IMR-90 (cell line): ENCODE measurements at regions not wholly inside any gene's neighbourhood (a gene's known extent, or its start where the extent isn't known, plus 50 kb on each side); places are given as distances from the start of the nearest gene placed in this dataset.
A peak's percentile ranks its signal among the peaks of the same experiment; 100 is the strongest.

Experiments
- ATAC-seq: fragments of 200-7000 bp; cut with Tn5 transposase; 2 replicates; pipeline ENCODE4 v1.9.1; 2020; ENCODE audit warnings: low read depth, mild to moderate bottlenecking, moderate library complexity
- BruUV-seq: library from RNA; stranded (reverse); fragments of 400-500 nt; replicated peaks from 2 replicates; lab custom pipeline; 2021; lab: Mats Ljungman, UMichigan
- CTCF ChIA-PET: fragments of 300-600 bp; formaldehyde crosslinking; extraction: SDS; loops from one replicate; lab custom pipeline; 2021; ENCODE audit warnings: antibody characterized with exemption; lab: Yijun Ruan, JAX
- POLR2A ChIA-PET: fragments of 300-600 bp; sonication (Branson Sonifier 250); formaldehyde crosslinking; loops from one replicate; lab custom pipeline; 2022; ENCODE audit warnings: antibody characterized with exemption; ENCODE audit not compliant: unreplicated experiment; lab: Charles Lee
- DNase-seq: peaks from one replicate; pipeline ENCODE4 v3.0.0; 2013
- H2AFZ ChIP-seq: replicated peaks from 2 replicates; pipeline ENCODE3; 2013; ENCODE audit warnings: low read length, mild to moderate bottlenecking; ENCODE audit not compliant: poor library complexity
- H2AK5ac ChIP-seq: 2 replicates; pipeline ENCODE4 v1.6.1; 2013; ENCODE audit warnings: low read depth, low read length, inconsistent platforms
- H2AK9ac ChIP-seq: replicated peaks from 2 replicates; pipeline ENCODE3; 2013; ENCODE audit warnings: mild to moderate bottlenecking, low read depth, low read length, moderate library complexity; ENCODE audit not compliant: poor library complexity
- H2BK120ac ChIP-seq: 2 replicates; pipeline ENCODE4 v1.6.1; 2013; ENCODE audit warnings: low read depth, low read length, inconsistent platforms
- H2BK15ac ChIP-seq: 3 replicates; pipeline ENCODE4 v1.6.1; 2013; ENCODE audit warnings: low read depth, low read length, inconsistent platforms
- H2BK20ac ChIP-seq: 2 replicates; pipeline ENCODE4 v1.6.1; 2013; ENCODE audit warnings: low read depth, mild to moderate bottlenecking, inconsistent platforms, low read length, moderate library complexity
- H2BK5ac ChIP-seq: 2 replicates; pipeline ENCODE4 v1.6.1; 2013; ENCODE audit warnings: mild to moderate bottlenecking, low read depth, low read length, inconsistent platforms; ENCODE audit not compliant: poor library complexity, severe bottlenecking
- H3K14ac ChIP-seq: replicated peaks from 2 replicates; pipeline ENCODE4 v1.6.1; 2013; ENCODE audit warnings: low read depth, low read length, inconsistent platforms
- H3K18ac ChIP-seq: 2 replicates; pipeline ENCODE4 v1.6.1; 2013; ENCODE audit warnings: low read depth, low read length, control low read depth
- H3K23ac ChIP-seq: 2 replicates; pipeline ENCODE4 v1.6.1; 2013; ENCODE audit warnings: low read depth, low read length, inconsistent platforms
- H3K27ac ChIP-seq: 2 replicates; pipeline ENCODE4 v1.5.1; 2013; ENCODE audit warnings: mild to moderate bottlenecking, control low read depth, low read length; ENCODE audit not compliant: insufficient read depth
- H3K27me3 ChIP-seq: 2 replicates; pipeline ENCODE4 v1.6.1; 2013; ENCODE audit warnings: low read length; ENCODE audit not compliant: control insufficient read depth, insufficient read depth
- H3K36me3 ChIP-seq: 2 replicates; pipeline ENCODE4 v1.6.1; 2013; ENCODE audit warnings: low read length, mixed read lengths; ENCODE audit not compliant: control insufficient read depth, insufficient read depth
- H3K4ac ChIP-seq: 2 replicates; pipeline ENCODE4 v1.6.1; 2013; ENCODE audit warnings: low read depth, low read length, inconsistent platforms
- H3K4me1 ChIP-seq: 2 replicates; pipeline ENCODE4 v1.6.1; 2013; ENCODE audit warnings: low read length, mixed read lengths; ENCODE audit not compliant: control insufficient read depth, insufficient read depth
- H3K4me2 ChIP-seq: 2 replicates; pipeline ENCODE4 v1.6.1; 2013; ENCODE audit warnings: low read depth, mild to moderate bottlenecking, control low read depth, low read length, moderate library complexity
- H3K4me3 ChIP-seq: 2 replicates; pipeline ENCODE4 v1.5.1; 2013; ENCODE audit warnings: low read depth, mild to moderate bottlenecking, control low read depth, low read length, moderate library complexity; ENCODE audit not compliant: insufficient read depth
- H3K56ac ChIP-seq: 2 replicates; pipeline ENCODE4 v1.6.1; 2013; ENCODE audit warnings: low read length, inconsistent platforms; ENCODE audit not compliant: insufficient read depth; ENCODE audit errors: extremely low read depth
- H3K79me1 ChIP-seq, 2 experiments: 2 replicates each; pipeline ENCODE4 v1.6.1; 2013; ENCODE audit warnings: low read length in 2 of 2, inconsistent platforms in 1 of 2, low read depth in 1 of 2
- H3K9ac ChIP-seq: 2 replicates; pipeline ENCODE4 v1.6.1; 2013; ENCODE audit warnings: low read depth, low read length, control low read depth
- H3K9me1 ChIP-seq: 2 replicates; pipeline ENCODE4 v1.6.1; 2013; ENCODE audit warnings: low read length, inconsistent platforms; ENCODE audit not compliant: insufficient read depth
- H3K9me3 ChIP-seq: 2 replicates; pipeline ENCODE4 v1.6.1; 2013; ENCODE audit warnings: low read length; ENCODE audit not compliant: control insufficient read depth, insufficient read depth
- H4K20me1 ChIP-seq: 2 replicates; pipeline ENCODE4 v1.6.1; 2013; ENCODE audit warnings: low read length, inconsistent platforms; ENCODE audit not compliant: insufficient read depth
- H4K5ac ChIP-seq: 2 replicates; pipeline ENCODE4 v1.6.1; 2013; ENCODE audit warnings: mild to moderate bottlenecking, low read depth, low read length, control low read depth
- H4K8ac ChIP-seq, 2 experiments: 2 replicates each; pipeline ENCODE4 v1.6.1; 2013; ENCODE audit warnings: low read depth in 2 of 2, low read length in 2 of 2, control low read depth in 1 of 2, inconsistent platforms in 1 of 2
- H4K91ac ChIP-seq: 2 replicates; pipeline ENCODE4 v1.6.1; 2013; ENCODE audit warnings: low read depth, low read length, inconsistent platforms; ENCODE audit not compliant: insufficient read depth
- BHLHE40 ChIP-seq: fragments of 150-350 bp; IDR thresholded peaks from 2 replicates; pipeline ENCODE4 v1.6.1; 2016; ENCODE audit warnings: mild to moderate bottlenecking, low read depth, low read length
- CEBPB ChIP-seq: IDR thresholded peaks from 2 replicates; pipeline ENCODE4 v1.6.1; 2012; ENCODE audit warnings: low read depth, low read length, improper control_type of control experiment
- CHD1 ChIP-seq: IDR thresholded peaks from 2 replicates; pipeline ENCODE4 v1.6.1; 2012; ENCODE audit warnings: low read depth, low read length, improper control_type of control experiment
- FOS ChIP-seq: fragments of 150-350 bp; IDR thresholded peaks from 2 replicates; pipeline ENCODE4 v1.6.1; 2016; ENCODE audit warnings: low read depth, low read length
- MAFK ChIP-seq: IDR thresholded peaks from 2 replicates; pipeline ENCODE4 v1.6.1; 2012; ENCODE audit warnings: low read depth, low read length, improper control_type of control experiment
- MAZ ChIP-seq: IDR thresholded peaks from 2 replicates; pipeline ENCODE4 v1.6.1; 2012; ENCODE audit warnings: low read depth, mild to moderate bottlenecking, low read length, improper control_type of control experiment, moderate library complexity, borderline replicate concordance
- MXI1 ChIP-seq: IDR thresholded peaks from 2 replicates; pipeline ENCODE4 v1.6.1; 2012; ENCODE audit warnings: low read depth, mild to moderate bottlenecking, low read length, moderate library complexity, borderline replicate concordance
- NFE2L2 ChIP-seq: fragments of 150-350 bp; IDR thresholded peaks from 2 replicates; pipeline ENCODE4 v1.6.1; 2016; ENCODE audit warnings: low read depth, mild to moderate bottlenecking, low read length
- POLR2A ChIP-seq: IDR thresholded peaks from 2 replicates; pipeline ENCODE4 v1.6.1; 2012; ENCODE audit warnings: mild to moderate bottlenecking, low read depth, low read length
- RAD21 ChIP-seq: IDR thresholded peaks from 2 replicates; pipeline ENCODE4 v1.6.1; 2012; ENCODE audit warnings: low read length, improper control_type of control experiment
- RCOR1 ChIP-seq: IDR thresholded peaks from 2 replicates; pipeline ENCODE4 v1.6.1; 2012; ENCODE audit warnings: mild to moderate bottlenecking, low read length, improper control_type of control experiment; ENCODE audit not compliant: insufficient replicate concordance
- RFX5 ChIP-seq: IDR thresholded peaks from 2 replicates; pipeline ENCODE4 v1.8.0; 2012; ENCODE audit warnings: low read depth, mild to moderate bottlenecking, low read length, moderate library complexity
- SMC3 ChIP-seq: fragments of 150-350 bp; IDR thresholded peaks from 2 replicates; pipeline ENCODE4 v1.6.1; 2016; ENCODE audit warnings: low read depth, mild to moderate bottlenecking, antibody characterized with exemption, low read length, moderate library complexity
- WGBS, 2 experiments: methylation state at CpG; one replicate each; pipeline versions ENCODE4 v1.1.5 to v1.1.7; 2013; ENCODE audit warnings: missing lambda C conversion rate in 2 of 2; ENCODE audit not compliant: insufficient read length in 1 of 2; ENCODE audit errors: extremely low coverage in 2 of 2; 5-methylcytosine and 5-hydroxymethylcytosine counted together
- dilution Hi-C: fragments of 300-500 bp; cut with HindIII; formaldehyde crosslinking; loops from one replicate; pipeline ENCODE4 v1.14.3; 2018; ENCODE audit warnings: low sequenced_read_pairs; ENCODE audit not compliant: unreplicated experiment
- in situ Hi-C: fragments of 300-500 bp; cut with MboI; formaldehyde crosslinking; loops from 3 replicates; pipeline ENCODE4 v1.14.3; 2019; ENCODE audit warnings: low sequenced_read_pairs, inconsistent platforms, mixed read lengths
- intact Hi-C: fragments of 100-400 bp; cut with micrococcal nuclease; formaldehyde crosslinking; loops from 2 replicates; pipeline ENCODE4 v1.10.0; 2022
- TF ChIP-seq, protein P1 (sequence below): conservative IDR thresholded peaks from 2 replicates; pipeline ENCODE4 v1.5.1; 2012; ENCODE audit warnings: mild to moderate bottlenecking, low read depth, low read length, improper control_type of control experiment
- TF ChIP-seq, protein P2 (sequence below): fragments of 150-350 bp; IDR thresholded peaks from 2 replicates; pipeline ENCODE4 v1.6.1; 2017; ENCODE audit warnings: mild to moderate bottlenecking, antibody characterized with exemption, low read length, low read depth
- TF ChIP-seq, protein P3 (sequence below): fragments of 150-350 bp; IDR thresholded peaks from 2 replicates; pipeline ENCODE4 v1.6.1; 2016; ENCODE audit warnings: low read depth, mild to moderate bottlenecking, low read length, moderate library complexity, borderline replicate concordance

DNA sequence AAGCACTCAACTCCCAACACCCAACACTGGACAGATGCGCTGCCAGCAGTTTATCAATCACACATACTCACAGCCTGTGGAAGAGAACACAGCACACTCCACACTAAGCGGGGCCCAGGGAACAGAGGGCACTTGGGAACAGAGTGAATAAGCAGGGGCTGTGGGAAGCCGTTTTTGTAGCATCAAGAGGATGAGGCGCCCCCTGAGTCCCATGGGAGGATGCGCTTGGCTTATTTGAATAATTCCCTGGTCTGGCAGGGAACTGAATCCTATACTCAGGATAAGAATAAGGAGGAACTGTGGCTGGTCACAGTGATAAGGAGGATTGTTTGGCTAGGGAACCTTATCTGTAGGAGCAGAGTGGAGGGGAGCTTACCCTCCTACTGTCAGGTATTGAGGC lies 96.1 kb upstream of the DNAH5 start:
- dilution Hi-C loops (no loop called here), intact Hi-C loops (no loop called here), in situ Hi-C loops (no loop called here)
- WGBS, 2 experiments, result no CpG with 5 or more reads among the region's 5 CpGs
- H4K20me1 ChIP-seq, result no peaks in the 10 kb centered on the region
- peak overlapping the region; percentile 100; the same call in 1 of the 2 replicates for H3K56ac ChIP-seq
- H3K9ac ChIP-seq, result peak overlapping the region; percentile 38; the same call in 1 of the 2 replicates
- BruUV-seq, result no TSS peak
- H3K23ac ChIP-seq, result peak overlapping the region; percentile 85
- H3K9me3 ChIP-seq, result no peaks in the 10 kb centered on the region
- no peak for ATAC-seq
- H3K9me1 ChIP-seq, result peaks cover 28% of the 10 kb centered on the region
- peak overlapping the region; percentile 99 for H3K14ac ChIP-seq
- peak; percentile 47 for DNase-seq
- H2BK120ac ChIP-seq, result peak overlapping the region; percentile 100
- H2AK9ac ChIP-seq, result peak overlapping the region; percentile 29
- H2BK5ac ChIP-seq, result peak overlapping the region; percentile 98
- H3K4me3 ChIP-seq, result no peak overlapping the region
- TF ChIP-seq RFX5 (no peak), SMC3 (no peak), CEBPB (no peak), RAD21 (no peak), POLR2A (no peak), CHD1 (no peak), MAFK (no peak), MAZ (no peak), NFE2L2 (no peak), RCOR1 (no peak), MXI1 (no peak), FOS (no peak), BHLHE40 (no peak)
- TF ChIP-seq, protein P1, sequence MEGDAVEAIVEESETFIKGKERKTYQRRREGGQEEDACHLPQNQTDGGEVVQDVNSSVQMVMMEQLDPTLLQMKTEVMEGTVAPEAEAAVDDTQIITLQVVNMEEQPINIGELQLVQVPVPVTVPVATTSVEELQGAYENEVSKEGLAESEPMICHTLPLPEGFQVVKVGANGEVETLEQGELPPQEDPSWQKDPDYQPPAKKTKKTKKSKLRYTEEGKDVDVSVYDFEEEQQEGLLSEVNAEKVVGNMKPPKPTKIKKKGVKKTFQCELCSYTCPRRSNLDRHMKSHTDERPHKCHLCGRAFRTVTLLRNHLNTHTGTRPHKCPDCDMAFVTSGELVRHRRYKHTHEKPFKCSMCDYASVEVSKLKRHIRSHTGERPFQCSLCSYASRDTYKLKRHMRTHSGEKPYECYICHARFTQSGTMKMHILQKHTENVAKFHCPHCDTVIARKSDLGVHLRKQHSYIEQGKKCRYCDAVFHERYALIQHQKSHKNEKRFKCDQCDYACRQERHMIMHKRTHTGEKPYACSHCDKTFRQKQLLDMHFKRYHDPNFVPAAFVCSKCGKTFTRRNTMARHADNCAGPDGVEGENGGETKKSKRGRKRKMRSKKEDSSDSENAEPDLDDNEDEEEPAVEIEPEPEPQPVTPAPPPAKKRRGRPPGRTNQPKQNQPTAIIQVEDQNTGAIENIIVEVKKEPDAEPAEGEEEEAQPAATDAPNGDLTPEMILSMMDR, result no peak
- TF ChIP-seq, protein P2, sequence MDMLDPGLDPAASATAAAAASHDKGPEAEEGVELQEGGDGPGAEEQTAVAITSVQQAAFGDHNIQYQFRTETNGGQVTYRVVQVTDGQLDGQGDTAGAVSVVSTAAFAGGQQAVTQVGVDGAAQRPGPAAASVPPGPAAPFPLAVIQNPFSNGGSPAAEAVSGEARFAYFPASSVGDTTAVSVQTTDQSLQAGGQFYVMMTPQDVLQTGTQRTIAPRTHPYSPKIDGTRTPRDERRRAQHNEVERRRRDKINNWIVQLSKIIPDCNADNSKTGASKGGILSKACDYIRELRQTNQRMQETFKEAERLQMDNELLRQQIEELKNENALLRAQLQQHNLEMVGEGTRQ, result no peak
- TF ChIP-seq, protein P3, sequence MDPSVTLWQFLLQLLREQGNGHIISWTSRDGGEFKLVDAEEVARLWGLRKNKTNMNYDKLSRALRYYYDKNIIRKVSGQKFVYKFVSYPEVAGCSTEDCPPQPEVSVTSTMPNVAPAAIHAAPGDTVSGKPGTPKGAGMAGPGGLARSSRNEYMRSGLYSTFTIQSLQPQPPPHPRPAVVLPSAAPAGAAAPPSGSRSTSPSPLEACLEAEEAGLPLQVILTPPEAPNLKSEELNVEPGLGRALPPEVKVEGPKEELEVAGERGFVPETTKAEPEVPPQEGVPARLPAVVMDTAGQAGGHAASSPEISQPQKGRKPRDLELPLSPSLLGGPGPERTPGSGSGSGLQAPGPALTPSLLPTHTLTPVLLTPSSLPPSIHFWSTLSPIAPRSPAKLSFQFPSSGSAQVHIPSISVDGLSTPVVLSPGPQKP, result no peak
- H3K27ac ChIP-seq, result peak overlapping the region; percentile 98
- no peak overlapping the region for H3K4me2 ChIP-seq
- H2AFZ ChIP-seq, result peak overlapping the region; percentile 61
- ChIA-PET CTCF (interaction anchor here (1.1 kb wide), 1 partner anchor 159 kb away, joined by 3 read pairs; no protein-coding TSS in a partner anchor), POLR2A (interaction anchor here (0.7 kb wide), 1 partner anchor 162 kb away, joined by 3 read pairs; no protein-coding TSS in a partner anchor)
- no peaks in the 10 kb centered on the region for H3K36me3 ChIP-seq
- peak overlapping the region; percentile 100 for H2BK20ac ChIP-seq
- H3K18ac ChIP-seq, result peak overlapping the region; percentile 97
- peak overlapping the region; percentile 94 for H4K5ac ChIP-seq
- peak overlapping the region; percentile 100 for H3K4ac ChIP-seq
- peak overlapping the region; percentile 99 for H2AK5ac ChIP-seq
- H4K91ac ChIP-seq, result peak overlapping the region; percentile 100
- H2BK15ac ChIP-seq, result peak overlapping the region; percentile 100
- peaks cover 32 to 49% of the 10 kb centered on the region in 2 experiments; a peak in 3 of 4 replicates for H3K79me1 ChIP-seq
- H3K27me3 ChIP-seq, result no peaks in the 10 kb centered on the region
- peak overlapping the region; percentile 99 to 100 for H4K8ac ChIP-seq
- peaks cover 39% of the 10 kb centered on the region for H3K4me1 ChIP-seq
